HCT116 (cell line): ENCODE measurements at regions not wholly inside any gene's neighbourhood (a gene's known extent, or its start where the extent isn't known, plus 50 kb on each side); places are given as distances from the start of the nearest gene placed in this dataset.

Experiments used
- CEBPB ChIP-seq: IDR thresholded peaks from 2 replicates; pipeline ENCODE4 v1.6.1; 2012; ENCODE audit warnings: low read depth
- EZH2 ChIP-seq: fragments of 200-600 bp; sonication (generic); IDR thresholded peaks from 2 replicates; pipeline ENCODE4 v1.6.1; 2017; ENCODE audit warnings: antibody characterized with exemption, mixed run types
- JUND ChIP-seq: IDR thresholded peaks from 2 replicates; pipeline ENCODE4 v1.6.1; 2012
- POLR2A ChIP-seq: IDR thresholded peaks from 2 replicates; pipeline ENCODE4 v1.7.0; 2011; ENCODE audit warnings: borderline replicate concordance; ENCODE audit not compliant: insufficient read depth, insufficient read length; ENCODE audit errors: extremely low read depth
- POLR2AphosphoS5 ChIP-seq: IDR thresholded peaks from 2 replicates; pipeline ENCODE4 v1.6.1; 2011; ENCODE audit warnings: mild to moderate bottlenecking, low read depth, low read length, moderate library complexity
- SRF ChIP-seq: IDR thresholded peaks from 2 replicates; pipeline ENCODE4 v1.6.1; 2012; ENCODE audit warnings: low read depth
- TF ChIP-seq, protein P1 (sequence below), 3 experiments: fragments of 200-600 bp in 1 of 3; sonication (generic) in 1 of 3; IDR thresholded peaks in 2 of 3; conservative IDR thresholded peaks in 1 of 3; 2 replicates each; pipeline ENCODE4 v1.5.1; 2012 to 2017; ENCODE audit warnings: low read depth in 2 of 3, low read length in 2 of 3, antibody characterized with exemption in 1 of 3, borderline replicate concordance in 1 of 3, control low read depth in 1 of 3, mild to moderate bottlenecking in 1 of 3, mixed read lengths in 1 of 3, mixed run types in 1 of 3, moderate library complexity in 1 of 3; ENCODE audit not compliant: insufficient read depth in 1 of 3
- TF ChIP-seq, protein P2 (sequence below): IDR thresholded peaks from 2 replicates; pipeline ENCODE4 v1.6.1; 2012

DNA sequence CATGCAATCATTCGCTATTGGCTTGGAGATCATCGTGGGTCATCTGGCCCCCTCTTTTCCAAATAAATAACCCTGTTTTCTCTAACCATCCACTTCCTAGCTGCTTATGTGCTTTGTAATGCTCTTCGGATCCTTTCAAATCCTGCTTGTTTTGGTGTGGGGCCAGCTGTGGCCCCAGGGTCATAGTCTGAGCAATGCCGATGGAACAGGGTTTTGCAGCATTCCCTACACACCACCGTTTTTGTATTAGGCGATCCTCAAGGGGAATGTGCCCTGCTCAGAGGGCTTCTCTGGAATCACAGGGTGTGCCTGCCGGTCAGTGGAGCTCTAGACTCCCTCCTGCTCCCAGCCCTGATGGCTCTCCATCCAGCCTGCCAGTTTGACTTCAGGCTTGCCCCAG, 78.1 kb upstream of the NRXN3 start:
- TF ChIP-seq, protein P1, sequence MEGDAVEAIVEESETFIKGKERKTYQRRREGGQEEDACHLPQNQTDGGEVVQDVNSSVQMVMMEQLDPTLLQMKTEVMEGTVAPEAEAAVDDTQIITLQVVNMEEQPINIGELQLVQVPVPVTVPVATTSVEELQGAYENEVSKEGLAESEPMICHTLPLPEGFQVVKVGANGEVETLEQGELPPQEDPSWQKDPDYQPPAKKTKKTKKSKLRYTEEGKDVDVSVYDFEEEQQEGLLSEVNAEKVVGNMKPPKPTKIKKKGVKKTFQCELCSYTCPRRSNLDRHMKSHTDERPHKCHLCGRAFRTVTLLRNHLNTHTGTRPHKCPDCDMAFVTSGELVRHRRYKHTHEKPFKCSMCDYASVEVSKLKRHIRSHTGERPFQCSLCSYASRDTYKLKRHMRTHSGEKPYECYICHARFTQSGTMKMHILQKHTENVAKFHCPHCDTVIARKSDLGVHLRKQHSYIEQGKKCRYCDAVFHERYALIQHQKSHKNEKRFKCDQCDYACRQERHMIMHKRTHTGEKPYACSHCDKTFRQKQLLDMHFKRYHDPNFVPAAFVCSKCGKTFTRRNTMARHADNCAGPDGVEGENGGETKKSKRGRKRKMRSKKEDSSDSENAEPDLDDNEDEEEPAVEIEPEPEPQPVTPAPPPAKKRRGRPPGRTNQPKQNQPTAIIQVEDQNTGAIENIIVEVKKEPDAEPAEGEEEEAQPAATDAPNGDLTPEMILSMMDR (IDR thresholded peaks at IDR 0.05 in 2 of 3, conservative IDR thresholded peaks at IDR 0.05 in 1 of 3; ENCODE audit: borderline replicate concordance in 1 of 3, insufficient read depth in 1 of 3, low read depth in 2 of 3, low read length in 2 of 3) = no peak
- TF ChIP-seq, protein P2, sequence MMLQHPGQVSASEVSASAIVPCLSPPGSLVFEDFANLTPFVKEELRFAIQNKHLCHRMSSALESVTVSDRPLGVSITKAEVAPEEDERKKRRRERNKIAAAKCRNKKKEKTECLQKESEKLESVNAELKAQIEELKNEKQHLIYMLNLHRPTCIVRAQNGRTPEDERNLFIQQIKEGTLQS = no peak
- no peak for TF ChIP-seq POLR2A
- TF ChIP-seq JUND = no peak
- no peak for TF ChIP-seq CEBPB
- no peak for TF ChIP-seq POLR2AphosphoS5
- TF ChIP-seq EZH2 = no peak
- TF ChIP-seq SRF = no peak
